ENCODE measurements at regions not wholly inside any gene's neighbourhood (a gene's known extent, or its start where the extent isn't known, plus 50 kb on each side); places are given as distances from the start of the nearest gene placed in this dataset.
A peak's percentile ranks its signal among the peaks of the same experiment; 100 is the strongest.
"Not testable (repeated sequence)": the region's sequence is repeated elsewhere in the genome, so short reads cannot be mapped to it uniquely, and the experiment has no call there.

- Histone ChIP-seq H3K36me3 (ENCODE audit: control insufficient read depth in 2 of 2, insufficient read depth in 2 of 2, low read length in 2 of 2) (no peaks in the 10 kb centered on the region), H3K9ac (ENCODE audit: low read depth in 1 of 2, low read length in 2 of 2) (no peak overlapping the region), H3K27me3 (ENCODE audit: control insufficient read depth in 2 of 2, insufficient read depth in 2 of 2, low read length in 2 of 2) (no peaks in the 10 kb centered on the region), H3K4me1 (ENCODE audit: control insufficient read depth in 2 of 2, insufficient read depth in 2 of 2, low read length in 2 of 2) (no peaks in the 10 kb centered on the region), H3K27ac (ENCODE audit: low read depth in 2 of 2, low read length in 2 of 2) (no peak overlapping the region), H3K9me3 (ENCODE audit: control insufficient read depth in 2 of 2, low read length in 2 of 2) (no peaks in the 10 kb centered on the region), H3K4me3 (ENCODE audit: low read length in 2 of 2) (no peak overlapping the region)
These were observed 148.1 kb downstream of the LMNTD1 start for GRCh38 chr12:25404955-25405354.

GRCh38 chr12:25401547-25402345 is 151.0 kb upstream of the KRAS start:
- no peaks in the 10 kb centered on the region for H3K4me1 ChIP-seq (ENCODE audit: control insufficient read depth in 2 of 2, insufficient read depth in 2 of 2, low read length in 2 of 2)
- H3K36me3 ChIP-seq (ENCODE audit: control insufficient read depth in 2 of 2, insufficient read depth in 2 of 2, low read length in 2 of 2): no peaks in the 10 kb centered on the region
- H3K27me3 ChIP-seq (ENCODE audit: control insufficient read depth in 2 of 2, insufficient read depth in 2 of 2, low read length in 2 of 2): no peaks in the 10 kb centered on the region
- H3K27ac ChIP-seq (ENCODE audit: low read depth in 2 of 2, low read length in 2 of 2): no peak overlapping the region
- H3K4me3 ChIP-seq (ENCODE audit: low read length in 2 of 2): no peak overlapping the region
- no peaks in the 10 kb centered on the region for H3K9me3 ChIP-seq (ENCODE audit: control insufficient read depth in 2 of 2, low read length in 2 of 2)
- H3K9ac ChIP-seq (ENCODE audit: low read depth in 1 of 2, low read length in 2 of 2): no peak overlapping the region

GRCh38 chr12:25397001-25397400 is 146.3 kb upstream of the KRAS start:
- no peaks in the 10 kb centered on the region for H3K27me3 ChIP-seq (ENCODE audit: control insufficient read depth in 2 of 2, insufficient read depth in 2 of 2, low read length in 2 of 2)
- H3K9me3 ChIP-seq (ENCODE audit: control insufficient read depth in 2 of 2, low read length in 2 of 2): no peaks in the 10 kb centered on the region
- H3K4me3 ChIP-seq (ENCODE audit: low read length in 2 of 2): no peak overlapping the region
- no peak overlapping the region for H3K9ac ChIP-seq (ENCODE audit: low read depth in 1 of 2, low read length in 2 of 2)
- H3K36me3 ChIP-seq (ENCODE audit: control insufficient read depth in 2 of 2, insufficient read depth in 2 of 2, low read length in 2 of 2): no peaks in the 10 kb centered on the region
- H3K4me1 ChIP-seq (ENCODE audit: control insufficient read depth in 2 of 2, insufficient read depth in 2 of 2, low read length in 2 of 2): no peaks in the 10 kb centered on the region
- no peak overlapping the region for H3K27ac ChIP-seq (ENCODE audit: low read depth in 2 of 2, low read length in 2 of 2)

GRCh38 chr12:25395227-25395626 is 144.5 kb upstream of the KRAS start:
- no peak overlapping the region for H3K4me3 ChIP-seq (ENCODE audit: low read length in 2 of 2)
- no peaks in the 10 kb centered on the region for H3K36me3 ChIP-seq (ENCODE audit: control insufficient read depth in 2 of 2, insufficient read depth in 2 of 2, low read length in 2 of 2)
- H3K4me1 ChIP-seq (ENCODE audit: control insufficient read depth in 2 of 2, insufficient read depth in 2 of 2, low read length in 2 of 2): no peaks in the 10 kb centered on the region
- no peak overlapping the region for H3K9ac ChIP-seq (ENCODE audit: low read depth in 1 of 2, low read length in 2 of 2)
- no peaks in the 10 kb centered on the region for H3K9me3 ChIP-seq (ENCODE audit: control insufficient read depth in 2 of 2, low read length in 2 of 2)
- no peak overlapping the region for H3K27ac ChIP-seq (ENCODE audit: low read depth in 2 of 2, low read length in 2 of 2)
- H3K27me3 ChIP-seq (ENCODE audit: control insufficient read depth in 2 of 2, insufficient read depth in 2 of 2, low read length in 2 of 2): no peaks in the 10 kb centered on the region

- not testable (repeated sequence) for H3K27ac ChIP-seq (ENCODE audit: low read depth in 2 of 2, low read length in 2 of 2); H3K9ac ChIP-seq (ENCODE audit: low read depth in 1 of 2, low read length in 2 of 2); H3K27me3 ChIP-seq (ENCODE audit: control insufficient read depth in 2 of 2, insufficient read depth in 2 of 2, low read length in 2 of 2); H3K4me3 ChIP-seq (ENCODE audit: low read length in 2 of 2); H3K4me1 ChIP-seq (ENCODE audit: control insufficient read depth in 2 of 2, insufficient read depth in 2 of 2, low read length in 2 of 2); H3K9me3 ChIP-seq (ENCODE audit: control insufficient read depth in 2 of 2, low read length in 2 of 2); H3K36me3 ChIP-seq (ENCODE audit: control insufficient read depth in 2 of 2, insufficient read depth in 2 of 2, low read length in 2 of 2)
These were observed 144.0 kb upstream of the KRAS start for GRCh38 chr12:25394775-25395174.

- no peaks in the 10 kb centered on the region for H3K27me3 ChIP-seq (ENCODE audit: control insufficient read depth in 2 of 2, insufficient read depth in 2 of 2, low read length in 2 of 2)
- H3K4me3 ChIP-seq (ENCODE audit: low read length in 2 of 2): no peak overlapping the region
- no peaks in the 10 kb centered on the region for H3K4me1 ChIP-seq (ENCODE audit: control insufficient read depth in 2 of 2, insufficient read depth in 2 of 2, low read length in 2 of 2)
- no peak overlapping the region for H3K9ac ChIP-seq (ENCODE audit: low read depth in 1 of 2, low read length in 2 of 2)
- H3K27ac ChIP-seq (ENCODE audit: low read depth in 2 of 2, low read length in 2 of 2): no peak overlapping the region
- no peaks in the 10 kb centered on the region for H3K9me3 ChIP-seq (ENCODE audit: control insufficient read depth in 2 of 2, low read length in 2 of 2)
- H3K36me3 ChIP-seq (ENCODE audit: control insufficient read depth in 2 of 2, insufficient read depth in 2 of 2, low read length in 2 of 2): no peaks in the 10 kb centered on the region
These were observed 143.3 kb upstream of the KRAS start for GRCh38 chr12:25394025-25394424.

GRCh38 chr12:25391346-25391745 is 140.6 kb upstream of the KRAS start:
- H3K27ac ChIP-seq (ENCODE audit: low read depth in 2 of 2, low read length in 2 of 2); H3K27me3 ChIP-seq (ENCODE audit: control insufficient read depth in 2 of 2, insufficient read depth in 2 of 2, low read length in 2 of 2); H3K9me3 ChIP-seq (ENCODE audit: control insufficient read depth in 2 of 2, low read length in 2 of 2); H3K36me3 ChIP-seq (ENCODE audit: control insufficient read depth in 2 of 2, insufficient read depth in 2 of 2, low read length in 2 of 2); H3K9ac ChIP-seq (ENCODE audit: low read depth in 1 of 2, low read length in 2 of 2); H3K4me3 ChIP-seq (ENCODE audit: low read length in 2 of 2): not testable (repeated sequence)
- peaks cover 12 to 19% of the 10 kb centered on the region in 2 donors for H3K4me1 ChIP-seq (ENCODE audit: control insufficient read depth in 2 of 2, insufficient read depth in 2 of 2, low read length in 2 of 2)

GRCh38 chr12:25388183-25388582 is 137.5 kb upstream of the KRAS start:
- Histone ChIP-seq H3K9me3 (ENCODE audit: control insufficient read depth in 2 of 2, low read length in 2 of 2) (no peaks in the 10 kb centered on the region), H3K27ac (ENCODE audit: low read depth in 2 of 2, low read length in 2 of 2) (no peak overlapping the region), H3K36me3 (ENCODE audit: control insufficient read depth in 2 of 2, insufficient read depth in 2 of 2, low read length in 2 of 2) (no peaks in the 10 kb centered on the region), H3K4me3 (ENCODE audit: low read length in 2 of 2) (no peak overlapping the region), H3K9ac (ENCODE audit: low read depth in 1 of 2, low read length in 2 of 2) (no peak overlapping the region), H3K27me3 (ENCODE audit: control insufficient read depth in 2 of 2, insufficient read depth in 2 of 2, low read length in 2 of 2) (no peaks in the 10 kb centered on the region), H3K4me1 (ENCODE audit: control insufficient read depth in 2 of 2, insufficient read depth in 2 of 2, low read length in 2 of 2) (peaks cover 28 to 38% of the 10 kb centered on the region in 2 donors)

GRCh38 chr12:25387732-25388050 is 137.0 kb upstream of the KRAS start:
- no peak overlapping the region for H3K4me3 ChIP-seq (ENCODE audit: low read length in 2 of 2)
- H3K27ac ChIP-seq (ENCODE audit: low read depth in 2 of 2, low read length in 2 of 2): no peak overlapping the region

GRCh38 chr12:25386831-25387731 is 136.4 kb upstream of the KRAS start:
- H3K4me3 ChIP-seq (ENCODE audit: low read length in 2 of 2): peak overlapping the region; percentile 71 to 82
- peak overlapping the region; percentile 79 to 98 for H3K9ac ChIP-seq (ENCODE audit: low read depth in 1 of 2, low read length in 2 of 2)
- H3K4me1 ChIP-seq (ENCODE audit: control insufficient read depth in 2 of 2, insufficient read depth in 2 of 2, low read length in 2 of 2): peaks cover 37 to 49% of the 10 kb centered on the region in 2 donors
- no peaks in the 10 kb centered on the region for H3K27me3 ChIP-seq (ENCODE audit: control insufficient read depth in 2 of 2, insufficient read depth in 2 of 2, low read length in 2 of 2)
- H3K27ac ChIP-seq (ENCODE audit: low read depth in 2 of 2, low read length in 2 of 2): peak overlapping the region; percentile 99 to 100
- no peaks in the 10 kb centered on the region for H3K9me3 ChIP-seq (ENCODE audit: control insufficient read depth in 2 of 2, low read length in 2 of 2)
- H3K36me3 ChIP-seq (ENCODE audit: control insufficient read depth in 2 of 2, insufficient read depth in 2 of 2, low read length in 2 of 2): no peaks in the 10 kb centered on the region

More at GRCh38 chr12:25387732-25388050, 137.0 kb upstream of the KRAS start:
- Histone ChIP-seq H3K27me3 (ENCODE audit: control insufficient read depth in 2 of 2, insufficient read depth in 2 of 2, low read length in 2 of 2) (no peaks in the 10 kb centered on the region), H3K9ac (ENCODE audit: low read depth in 1 of 2, low read length in 2 of 2) (no peak overlapping the region), H3K36me3 (ENCODE audit: control insufficient read depth in 2 of 2, insufficient read depth in 2 of 2, low read length in 2 of 2) (no peaks in the 10 kb centered on the region), H3K4me1 (ENCODE audit: control insufficient read depth in 2 of 2, insufficient read depth in 2 of 2, low read length in 2 of 2) (peaks cover 32 to 43% of the 10 kb centered on the region in 2 donors), H3K9me3 (ENCODE audit: control insufficient read depth in 2 of 2, low read length in 2 of 2) (no peaks in the 10 kb centered on the region)

All from mucosa of rectum (tissue), 2 donors.